ENCODE measurements at regions not wholly inside any gene's neighbourhood (a gene's known extent, or its start where the extent isn't known, plus 50 kb on each side); places are given as distances from the start of the nearest gene placed in this dataset.
A peak's percentile ranks its signal among the peaks of the same experiment; 100 is the strongest.

GRCh38 chr12:124395284-124395752 is 100.4 kb downstream of the RFLNA start:
- no peak for DNase-seq (ENCODE audit: low spot score)

GRCh38 chr12:124394462-124395128 is 99.7 kb downstream of the RFLNA start:
- DNase-seq (ENCODE audit: low spot score), result no peak

- DNase-seq (ENCODE audit: low spot score), result no peak
These were observed 98.9 kb downstream of the RFLNA start for GRCh38 chr12:124393831-124394230.

GRCh38 chr12:124393414-124393790 is 98.5 kb downstream of the RFLNA start:
- DNase-seq (ENCODE audit: low spot score), result no peak

- peak; percentile 76 for DNase-seq (ENCODE audit: low spot score)
These were observed 97.9 kb downstream of the RFLNA start for GRCh38 chr12:124392667-124393413.

GRCh38 chr12:124392271-124392666 is 97.4 kb downstream of the RFLNA start:
- no peak for DNase-seq (ENCODE audit: low spot score)

- no peak for DNase-seq (ENCODE audit: low spot score)
These were observed 96.7 kb downstream of the RFLNA start for GRCh38 chr12:124391340-124392261.

- no peak for DNase-seq (ENCODE audit: low spot score)
These were observed 95.7 kb downstream of the RFLNA start for GRCh38 chr12:124390442-124391097.

GRCh38 chr12:124389725-124390441 is 95.0 kb downstream of the RFLNA start:
- DNase-seq (ENCODE audit: low spot score), result no peak

- DNase-seq (ENCODE audit: low spot score), result no peak
These were observed 94.3 kb downstream of the RFLNA start for GRCh38 chr12:124389138-124389724.

- DNase-seq (ENCODE audit: low spot score), result peak; percentile 66
These were observed 93.8 kb downstream of the RFLNA start for GRCh38 chr12:124388679-124389137.

GRCh38 chr12:124388038-124388671 is 93.3 kb downstream of the RFLNA start:
- DNase-seq (ENCODE audit: low spot score), result no peak

GRCh38 chr12:124387528-124387911 is 92.6 kb downstream of the RFLNA start:
- no peak for DNase-seq (ENCODE audit: low spot score)

GRCh38 chr12:124386661-124387527 is 92.0 kb downstream of the RFLNA start:
- no peak for DNase-seq (ENCODE audit: low spot score)

- DNase-seq (ENCODE audit: low spot score), result no peak
These were observed 91.2 kb downstream of the RFLNA start for GRCh38 chr12:124386059-124386458.

GRCh38 chr12:124385219-124385969 is 90.5 kb downstream of the RFLNA start:
- DNase-seq (ENCODE audit: low spot score), result no peak

GRCh38 chr12:124384299-124384894 is 89.5 kb downstream of the RFLNA start:
- DNase-seq (ENCODE audit: low spot score), result no peak

- no peak for DNase-seq (ENCODE audit: low spot score)
These were observed 88.1 kb downstream of the RFLNA start for GRCh38 chr12:124383028-124383427.

Measured in COLO829 (cell line).